Activated CD4-positive, alpha-beta T cell treated with anti-CD3 and anti-CD28 coated beads, Interleukin-2, amount 10 ng/mL, durations not matched to agents 24 days and 14 days (primary cell): ENCODE measurements at regions not wholly inside any gene's neighbourhood (a gene's known extent, or its start where the extent isn't known, plus 50 kb on each side); places are given as distances from the start of the nearest gene placed in this dataset.

Experiments used
- DNase-seq: peaks from one replicate; pipeline ENCODE4 v3.0.0; 2022
- H3K27ac Mint-ChIP-seq: one replicate; pipeline ENCODE4 v1.8.0; 2022; ENCODE audit warnings: mild to moderate bottlenecking, mixed read lengths
- H3K27me3 Mint-ChIP-seq: one replicate; pipeline ENCODE4 v1.8.0; 2022; ENCODE audit warnings: mixed read lengths
- H3K36me3 Mint-ChIP-seq: one replicate; pipeline ENCODE4 v1.8.0; 2022; ENCODE audit warnings: low read depth, mild to moderate bottlenecking, mixed read lengths
- H3K4me1 Mint-ChIP-seq: one replicate; pipeline ENCODE4 v1.8.0; 2021; ENCODE audit warnings: mixed read lengths
- H3K4me3 Mint-ChIP-seq: one replicate; pipeline ENCODE4 v1.8.0; 2022; ENCODE audit warnings: mild to moderate bottlenecking, moderate library complexity, mixed read lengths
- H3K9me3 Mint-ChIP-seq: one replicate; pipeline ENCODE4 v1.8.0; 2021; ENCODE audit warnings: mixed read lengths
- intact Hi-C: fragments of 100-400 bp; cut with micrococcal nuclease; formaldehyde crosslinking; loops from one replicate; pipeline ENCODE4 v1.15.1; 2023

- no peaks in the 10 kb centered on the region for H3K4me1 Mint-ChIP-seq
- no peak for DNase-seq
- no peaks in the 10 kb centered on the region for H3K27me3 Mint-ChIP-seq
- intact Hi-C loops: no loop called here
- no peaks in the 10 kb centered on the region for H3K9me3 Mint-ChIP-seq
- H3K27ac Mint-ChIP-seq: no peak overlapping the region
- no peak overlapping the region for H3K4me3 Mint-ChIP-seq
- H3K36me3 Mint-ChIP-seq: no peaks in the 10 kb centered on the region
These were observed 921.0 kb upstream of the SLC39A10 start for GRCh38 chr2:194735837-194736542.

DNA sequence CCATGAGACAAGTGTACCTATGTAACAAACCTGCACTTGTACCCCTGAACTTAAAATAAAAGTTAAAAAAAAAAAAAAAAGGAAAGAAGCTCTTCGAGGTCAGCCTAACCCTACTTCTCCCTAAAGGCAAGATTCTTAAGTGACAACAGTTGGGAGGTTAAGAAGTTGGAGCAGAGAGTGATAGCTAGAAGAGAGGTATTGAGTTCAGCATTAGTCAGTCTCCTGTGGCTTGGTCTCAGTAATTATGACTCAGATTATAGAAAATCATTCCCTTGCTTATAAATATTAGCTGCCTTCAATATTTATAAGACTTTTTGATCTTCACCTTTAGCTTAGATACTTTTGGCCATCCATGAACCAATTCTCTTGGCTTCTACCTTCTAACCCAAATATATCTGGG is 926.8 kb upstream of the SLC39A10 start:
- no peaks in the 10 kb centered on the region for H3K4me1 Mint-ChIP-seq
- no peak for DNase-seq
- H3K27ac Mint-ChIP-seq: no peak overlapping the region
- intact Hi-C loops: no loop called here
- no peak overlapping the region for H3K4me3 Mint-ChIP-seq
- H3K36me3 Mint-ChIP-seq: no peaks in the 10 kb centered on the region
- H3K27me3 Mint-ChIP-seq: no peaks in the 10 kb centered on the region
- no peaks in the 10 kb centered on the region for H3K9me3 Mint-ChIP-seq

- no peaks in the 10 kb centered on the region for H3K36me3 Mint-ChIP-seq
- no peaks in the 10 kb centered on the region for H3K9me3 Mint-ChIP-seq
- no peak overlapping the region for H3K27ac Mint-ChIP-seq
- H3K4me3 Mint-ChIP-seq: no peak overlapping the region
- H3K4me1 Mint-ChIP-seq: no peaks in the 10 kb centered on the region
- no peak for DNase-seq
- intact Hi-C loops: no loop called here
- H3K27me3 Mint-ChIP-seq: no peaks in the 10 kb centered on the region
These were observed 931.9 kb upstream of the SLC39A10 start for GRCh38 chr2:194725169-194725568.

GRCh38 chr2:194723446-194723845 is 933.6 kb upstream of the SLC39A10 start:
- Mint-ChIP-seq H3K36me3 (no peaks in the 10 kb centered on the region), H3K9me3 (no peaks in the 10 kb centered on the region), H3K27ac (no peak overlapping the region), H3K4me1 (no peaks in the 10 kb centered on the region), H3K27me3 (no peaks in the 10 kb centered on the region), H3K4me3 (no peak overlapping the region)
- no peak for DNase-seq
- intact Hi-C loops: no loop called here

DNA sequence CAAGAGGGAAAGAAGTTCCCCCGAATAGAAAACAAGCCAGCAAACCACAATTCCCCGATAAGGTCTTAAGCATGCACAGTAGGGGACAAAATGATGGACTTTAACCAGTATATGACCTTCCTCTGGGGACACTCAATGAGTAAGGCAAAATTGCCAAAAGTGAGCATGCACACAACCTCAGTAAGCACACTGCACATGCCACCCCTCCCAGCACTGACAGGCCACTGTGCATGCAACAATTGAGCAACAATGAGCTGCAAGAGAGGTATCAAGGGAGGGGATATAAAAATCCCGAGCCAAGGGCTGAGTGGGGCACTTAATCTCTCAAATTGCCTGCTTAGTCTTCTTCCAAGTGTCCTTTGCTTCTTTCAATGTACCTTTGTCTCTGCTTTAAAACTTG is 935.8 kb upstream of the SLC39A10 start:
- H3K9me3 Mint-ChIP-seq: no peaks in the 10 kb centered on the region
- H3K36me3 Mint-ChIP-seq: no peaks in the 10 kb centered on the region
- no peaks in the 10 kb centered on the region for H3K27me3 Mint-ChIP-seq
- H3K27ac Mint-ChIP-seq: no peak overlapping the region
- H3K4me3 Mint-ChIP-seq: no peak overlapping the region
- H3K4me1 Mint-ChIP-seq: no peaks in the 10 kb centered on the region
- intact Hi-C loops: no loop called here
- DNase-seq: no peak

DNA sequence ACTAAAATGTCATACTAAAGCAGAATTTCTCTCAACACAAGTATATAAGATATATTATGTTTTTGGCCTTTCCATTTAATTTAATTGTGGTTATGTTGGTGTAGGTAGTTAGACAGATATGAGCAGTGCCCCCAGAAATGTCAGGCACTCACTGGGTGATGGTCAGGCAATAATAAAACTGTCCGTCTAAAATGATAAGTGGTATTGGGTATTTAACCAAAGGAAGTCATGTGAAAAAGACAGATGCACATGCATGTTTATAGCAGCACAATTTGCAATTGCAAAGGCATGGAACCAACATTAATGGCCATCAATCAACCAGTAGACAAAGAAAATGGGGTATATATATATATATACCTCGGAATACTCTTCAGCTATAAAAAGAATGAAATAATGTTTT is 936.6 kb upstream of the SLC39A10 start:
- no peaks in the 10 kb centered on the region for H3K4me1 Mint-ChIP-seq
- H3K36me3 Mint-ChIP-seq: no peaks in the 10 kb centered on the region
- no peak overlapping the region for H3K27ac Mint-ChIP-seq

GRCh38 chr2:194718881-194719280 is 938.1 kb upstream of the SLC39A10 start:
- H3K27ac Mint-ChIP-seq: no peak overlapping the region
- no peak overlapping the region for H3K4me3 Mint-ChIP-seq
- no peaks in the 10 kb centered on the region for H3K9me3 Mint-ChIP-seq
- H3K36me3 Mint-ChIP-seq: no peaks in the 10 kb centered on the region
- H3K4me1 Mint-ChIP-seq: no peaks in the 10 kb centered on the region
- H3K27me3 Mint-ChIP-seq: no peaks in the 10 kb centered on the region
- no peak for DNase-seq
- intact Hi-C loops: no loop called here

More for the DNA sequence above, 936.6 kb upstream of the SLC39A10 start:
- no peak overlapping the region for H3K4me3 Mint-ChIP-seq
- H3K9me3 Mint-ChIP-seq: no peaks in the 10 kb centered on the region
- intact Hi-C loops: no loop called here
- DNase-seq: no peak
- H3K27me3 Mint-ChIP-seq: no peaks in the 10 kb centered on the region

GRCh38 chr2:194714541-194714940 is 942.5 kb upstream of the SLC39A10 start:
- Mint-ChIP-seq H3K9me3 (no peaks in the 10 kb centered on the region), H3K27ac (no peak overlapping the region), H3K4me3 (no peak overlapping the region), H3K36me3 (no peaks in the 10 kb centered on the region), H3K4me1 (no peaks in the 10 kb centered on the region), H3K27me3 (no peaks in the 10 kb centered on the region)
- DNase-seq: no peak
- intact Hi-C loops: no loop called here

GRCh38 chr2:194709840-194710239 is 947.2 kb upstream of the SLC39A10 start:
- Mint-ChIP-seq H3K27me3 (no peaks in the 10 kb centered on the region), H3K27ac (no peak overlapping the region), H3K4me3 (no peak overlapping the region), H3K36me3 (no peaks in the 10 kb centered on the region), H3K9me3 (no peaks in the 10 kb centered on the region), H3K4me1 (no peaks in the 10 kb centered on the region)
- intact Hi-C loops: no loop called here
- DNase-seq: no peak

GRCh38 chr2:194706179-194706578 is 950.8 kb upstream of the SLC39A10 start:
- Mint-ChIP-seq H3K4me3 (no peak overlapping the region), H3K27ac (no peak overlapping the region), H3K9me3 (no peaks in the 10 kb centered on the region), H3K27me3 (no peaks in the 10 kb centered on the region), H3K4me1 (no peaks in the 10 kb centered on the region), H3K36me3 (no peaks in the 10 kb centered on the region)
- no peak for DNase-seq
- intact Hi-C loops: no loop called here

- Mint-ChIP-seq H3K4me1 (no peaks in the 10 kb centered on the region), H3K4me3 (no peak overlapping the region), H3K27me3 (no peaks in the 10 kb centered on the region), H3K27ac (no peak overlapping the region), H3K36me3 (no peaks in the 10 kb centered on the region), H3K9me3 (no peaks in the 10 kb centered on the region)
- DNase-seq: no peak
- intact Hi-C loops: no loop called here
These were observed 951.6 kb upstream of the SLC39A10 start for GRCh38 chr2:194705398-194705797.

- Mint-ChIP-seq H3K27me3 (no peaks in the 10 kb centered on the region), H3K9me3 (no peaks in the 10 kb centered on the region), H3K27ac (no peak overlapping the region), H3K4me3 (no peak overlapping the region), H3K36me3 (no peaks in the 10 kb centered on the region), H3K4me1 (no peaks in the 10 kb centered on the region)
- intact Hi-C loops: no loop called here
- no peak for DNase-seq
These were observed 956.3 kb upstream of the SLC39A10 start for GRCh38 chr2:194700726-194701125.

DNA sequence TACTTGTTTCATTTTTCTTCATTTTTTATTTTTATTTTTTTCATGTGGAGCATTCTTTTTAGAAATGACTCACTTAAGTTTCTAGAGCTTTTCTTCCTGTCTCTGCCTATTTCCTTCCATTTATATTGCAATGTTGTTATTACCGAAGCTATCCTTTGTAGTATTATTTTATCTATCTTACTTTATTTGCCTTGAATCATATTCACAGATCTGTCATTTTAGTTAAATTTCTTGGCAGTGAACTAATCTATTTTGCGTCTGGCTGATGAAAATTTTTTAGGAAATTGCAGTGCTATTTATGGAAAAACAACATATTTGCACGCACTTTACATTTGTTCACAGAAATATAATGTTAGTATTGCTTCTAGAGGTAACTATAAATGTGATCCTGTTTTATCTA is 956.9 kb upstream of the SLC39A10 start:
- Mint-ChIP-seq H3K36me3 (no peaks in the 10 kb centered on the region), H3K27ac (no peak overlapping the region), H3K4me3 (no peak overlapping the region), H3K9me3 (no peaks in the 10 kb centered on the region), H3K4me1 (no peaks in the 10 kb centered on the region), H3K27me3 (no peaks in the 10 kb centered on the region)
- intact Hi-C loops: no loop called here
- no peak for DNase-seq

GRCh38 chr2:194698012-194698411 is 959.0 kb upstream of the SLC39A10 start:
- intact Hi-C loops: no loop called here
- Mint-ChIP-seq H3K36me3 (no peaks in the 10 kb centered on the region), H3K9me3 (no peaks in the 10 kb centered on the region), H3K4me3 (no peak overlapping the region), H3K27me3 (no peaks in the 10 kb centered on the region), H3K4me1 (no peaks in the 10 kb centered on the region), H3K27ac (no peak overlapping the region)
- DNase-seq: no peak

- no peaks in the 10 kb centered on the region for H3K9me3 Mint-ChIP-seq
- no peak overlapping the region for H3K4me3 Mint-ChIP-seq
- no peak for DNase-seq
- H3K36me3 Mint-ChIP-seq: no peaks in the 10 kb centered on the region
- intact Hi-C loops: no loop called here
- no peak overlapping the region for H3K27ac Mint-ChIP-seq
- H3K27me3 Mint-ChIP-seq: no peaks in the 10 kb centered on the region
- H3K4me1 Mint-ChIP-seq: no peaks in the 10 kb centered on the region
These were observed 959.6 kb upstream of the SLC39A10 start for GRCh38 chr2:194697439-194697838.
